Gastrocnemius medialis (tissue), 4 donors: ENCODE measurements at regions not wholly inside any gene's neighbourhood (a gene's known extent, or its start where the extent isn't known, plus 50 kb on each side); places are given as distances from the start of the nearest gene placed in this dataset.

Experiments used
- ATAC-seq, 2 donors: fragments of 150-250 bp; one replicate each; pipeline ENCODE4 v1.9.1; 2016
- DNase-seq, 2 donors: peaks; one replicate each; pipeline ENCODE4 v3.0.0-alpha.2; 2019
- H3K27ac ChIP-seq, 4 donors: fragments of 200-600 bp; sonication (generic); 1 replicate in 1 of 4; 2 replicates in 3 of 4; pipeline ENCODE4 v1.5.1; 2016 to 2018; ENCODE audit warnings: mild to moderate bottlenecking in 2 of 4, moderate library complexity in 1 of 4
- H3K27me3 ChIP-seq, 3 donors: fragments of 200-600 bp; sonication (generic) in 2 of 3; 1 replicate in 1 of 3; 2 replicates in 2 of 3; pipeline versions ENCODE4 v1.5.1 to v1.6.0; 2016 to 2019; ENCODE audit warnings: mild to moderate bottlenecking in 1 of 3, moderate library complexity in 1 of 3
- H3K36me3 ChIP-seq, 2 donors: fragments of 200-600 bp; sonication (generic) in 1 of 2; one replicate each; pipeline ENCODE4 v1.5.1; 2017 to 2018
- H3K4me1 ChIP-seq, 2 donors: fragments of 200-600 bp; sonication (generic) in 1 of 2; one replicate each; pipeline ENCODE4 v1.5.1; 2016 to 2017; ENCODE audit warnings: mild to moderate bottlenecking in 2 of 2
- H3K4me3 ChIP-seq, 4 donors: fragments of 200-600 bp; sonication (generic) in 3 of 4; 1 replicate in 1 of 4; 2 replicates in 3 of 4; pipeline ENCODE4 v1.5.1; 2016 to 2019; ENCODE audit warnings: mild to moderate bottlenecking in 2 of 4
- H3K9me3 ChIP-seq, 3 donors: fragments of 200-600 bp; sonication (generic) in 2 of 3; 1 replicate in 1 of 3; 2 replicates in 2 of 3; pipeline ENCODE4 v1.5.1; 2016 to 2019
- CTCF ChIP-seq, 5 experiments: fragments of 450-650 bp in 3 of 5; fragments of 200-600 bp in 2 of 5; sonication (generic) in 2 of 5; IDR thresholded peaks in 4 of 5; conservative IDR thresholded peaks in 1 of 5; 1 replicate in 4 of 5; 2 replicates in 1 of 5; pipeline ENCODE4 v1.5.1; 2016 to 2019; ENCODE audit warnings: antibody characterized with exemption in 5 of 5, mild to moderate bottlenecking in 3 of 5, moderate library complexity in 3 of 5
- POLR2A ChIP-seq, 2 donors: fragments of 450-650 bp; IDR thresholded peaks; one replicate each; pipeline ENCODE4 v1.6.1; 2017; ENCODE audit warnings: antibody characterized with exemption in 2 of 2, mild to moderate bottlenecking in 2 of 2, moderate library complexity in 2 of 2
- in situ Hi-C, 4 donors: fragments of 200-750 bp; cut with MboI; loops; one replicate each; pipeline versions ENCODE4 v1.15.0 to v1.8.0; 2017; ENCODE audit warnings: low sequenced_read_pairs in 4 of 4
- intact Hi-C: fragments of 100-400 bp; cut with DNase I; formaldehyde crosslinking; loops from one replicate; pipeline ENCODE4 v1.15.1; 2023; ENCODE audit warnings: low total_unique reads

- no peaks in the 10 kb centered on the region for H3K36me3 ChIP-seq
- H3K4me1 ChIP-seq = no peaks in the 10 kb centered on the region
- DNase-seq (no peak), ATAC-seq (no peak)
- H3K27ac ChIP-seq = no peak overlapping the region
- H3K4me3 ChIP-seq = no peak overlapping the region
- no peaks in the 10 kb centered on the region for H3K27me3 ChIP-seq
- H3K9me3 ChIP-seq = no peaks in the 10 kb centered on the region
- TF ChIP-seq POLR2A (IDR thresholded peaks at IDR 0.05) (no peak), CTCF (IDR thresholded peaks at IDR 0.05 in 4 of 5, conservative IDR thresholded peaks at IDR 0.05 in 1 of 5) (no peak)
- intact Hi-C loops (no loop called here), in situ Hi-C loops (no loop called here)
Observed at GRCh38 chr2:83055376-83056010, 1403.6 kb downstream of the SUCLG1 start.

- no peak for TF ChIP-seq CTCF (IDR thresholded peaks at IDR 0.05 in 4 of 5, conservative IDR thresholded peaks at IDR 0.05 in 1 of 5)
- TF ChIP-seq POLR2A (IDR thresholded peaks at IDR 0.05) = no peak
- Histone ChIP-seq H3K27ac (no peak overlapping the region), H3K4me1 (no peaks in the 10 kb centered on the region), H3K27me3 (no peaks in the 10 kb centered on the region), H3K9me3 (no peaks in the 10 kb centered on the region), H3K36me3 (no peaks in the 10 kb centered on the region), H3K4me3 (no peak overlapping the region)
- in situ Hi-C loops (no loop called here), intact Hi-C loops (no loop called here)
- no peak for ATAC-seq
- no peak for DNase-seq
Observed at GRCh38 chr2:83054751-83055150, 1404.3 kb downstream of the SUCLG1 start.

- no peak for TF ChIP-seq POLR2A (IDR thresholded peaks at IDR 0.05)
- TF ChIP-seq CTCF (IDR thresholded peaks at IDR 0.05 in 4 of 5, conservative IDR thresholded peaks at IDR 0.05 in 1 of 5) = no peak
Observed at GRCh38 chr2:83051538-83052170, 1407.4 kb downstream of the SUCLG1 start.

GRCh38 chr2:83042053-83042452 is 1417.0 kb downstream of the SUCLG1 start:
- H3K36me3 ChIP-seq = no peaks in the 10 kb centered on the region
- no peaks in the 10 kb centered on the region for H3K4me1 ChIP-seq
- no peak for DNase-seq
- H3K27me3 ChIP-seq = no peaks in the 10 kb centered on the region
- no peak overlapping the region for H3K4me3 ChIP-seq
- intact Hi-C loops (no loop called here), in situ Hi-C loops (no loop called here)
- ATAC-seq = no peak
- no peak for TF ChIP-seq POLR2A (IDR thresholded peaks at IDR 0.05)
- no peak for TF ChIP-seq CTCF (IDR thresholded peaks at IDR 0.05 in 4 of 5, conservative IDR thresholded peaks at IDR 0.05 in 1 of 5)
- no peak overlapping the region for H3K27ac ChIP-seq
- H3K9me3 ChIP-seq = no peaks in the 10 kb centered on the region

More at GRCh38 chr2:83051538-83052170, 1407.4 kb downstream of the SUCLG1 start:
- in situ Hi-C loops = no loop called here
- no peaks in the 10 kb centered on the region for H3K27me3 ChIP-seq
- intact Hi-C loops = no loop called here
- H3K9me3 ChIP-seq = no peaks in the 10 kb centered on the region
- DNase-seq (no peak), ATAC-seq (no peak)
- H3K4me1 ChIP-seq = no peaks in the 10 kb centered on the region
- H3K27ac ChIP-seq = no peak overlapping the region
- H3K4me3 ChIP-seq = no peak overlapping the region
- H3K36me3 ChIP-seq = no peaks in the 10 kb centered on the region
